A673 (cell line): ENCODE measurements at regions not wholly inside any gene's neighbourhood (a gene's known extent, or its start where the extent isn't known, plus 50 kb on each side); places are given as distances from the start of the nearest gene placed in this dataset.

Source experiments
- BruUV-seq: library from RNA; stranded (reverse); fragments of 400-500 nt; replicated peaks from 2 replicates; lab custom pipeline; 2021; lab: Mats Ljungman, UMichigan
- CTCF ChIA-PET: fragments of 300-600 bp; sonication (Branson Sonifier 250); formaldehyde crosslinking; loops from one replicate; lab custom pipeline; 2022; ENCODE audit warnings: antibody characterized with exemption; lab: Charles Lee
- POLR2A ChIA-PET: fragments of 300-600 bp; sonication (Branson Sonifier 250); formaldehyde crosslinking; loops from one replicate; lab custom pipeline; 2022; ENCODE audit warnings: antibody characterized with exemption; ENCODE audit not compliant: low non-redundant PET; lab: Charles Lee
- DNase-seq: peaks from one replicate; pipeline ENCODE4 v3.0.0-alpha.2; 2015; ENCODE audit warnings: low spot score
- H3K27ac ChIP-seq: fragments of 200-600 bp; sonication (generic); 2 replicates; pipeline ENCODE4 v1.5.1; 2016; ENCODE audit warnings: mixed run types, low read depth, mild to moderate bottlenecking, mixed read lengths, antibody characterized with exemption, low read length; ENCODE audit not compliant: poor library complexity, severe bottlenecking
- H3K27me3 ChIP-seq: fragments of 200-600 bp; sonication (generic); replicated peaks from 2 replicates; pipeline ENCODE4 v1.6.1; 2017; ENCODE audit warnings: mixed run types, low read depth, mild to moderate bottlenecking, mixed read lengths, antibody characterized with exemption, low read length; ENCODE audit not compliant: insufficient read depth, poor library complexity
- H3K36me3 ChIP-seq: fragments of 200-600 bp; sonication (generic); 2 replicates; pipeline ENCODE4 v1.6.1; 2016; ENCODE audit warnings: mixed run types, mild to moderate bottlenecking, mixed read lengths, antibody characterized with exemption, low read length; ENCODE audit not compliant: insufficient read depth, poor library complexity, severe bottlenecking
- H3K4me1 ChIP-seq: fragments of 200-600 bp; sonication (generic); 2 replicates; pipeline ENCODE4 v1.6.1; 2017; ENCODE audit warnings: mixed run types, mild to moderate bottlenecking, mixed read lengths, antibody characterized with exemption, low read length; ENCODE audit not compliant: insufficient read depth, poor library complexity, severe bottlenecking
- H3K4me3 ChIP-seq: fragments of 200-600 bp; sonication (generic); 2 replicates; pipeline ENCODE4 v1.5.1; 2016; ENCODE audit warnings: low read depth, mixed run types, mild to moderate bottlenecking, mixed read lengths, low read length; ENCODE audit not compliant: poor library complexity, severe bottlenecking
- H3K9me3 ChIP-seq: fragments of 200-600 bp; sonication (generic); 2 replicates; pipeline ENCODE4 v1.6.1; 2016; ENCODE audit warnings: mixed run types, low read depth, mild to moderate bottlenecking, mixed read lengths, antibody characterized with exemption, low read length; ENCODE audit not compliant: poor library complexity, severe bottlenecking
- EZH2 ChIP-seq: fragments of 200-600 bp; sonication (generic); IDR thresholded peaks from 2 replicates; pipeline ENCODE4 v1.6.1; 2017; ENCODE audit warnings: borderline replicate concordance, low read depth, mild to moderate bottlenecking, mixed read lengths, antibody characterized with exemption, low read length; ENCODE audit not compliant: poor library complexity, severe bottlenecking
- intact Hi-C: fragments of 100-400 bp; cut with micrococcal nuclease; formaldehyde crosslinking; loops from one replicate; pipeline ENCODE4 v1.10.0; 2022; ENCODE audit not compliant: unreplicated experiment
- TF ChIP-seq, protein P1 (sequence below): fragments of 300-800, 200-600 bp; sonication (generic); conservative IDR thresholded peaks from 2 replicates; pipeline ENCODE4 v1.5.1; 2017; ENCODE audit warnings: low read depth, mild to moderate bottlenecking, antibody characterized with exemption, low read length, moderate library complexity, mixed read lengths

GRCh38 chr7:18210377-18210776 is 182.7 kb upstream of the PRPS1L1 start:
- no peak for TF ChIP-seq EZH2
- TF ChIP-seq, protein P1, sequence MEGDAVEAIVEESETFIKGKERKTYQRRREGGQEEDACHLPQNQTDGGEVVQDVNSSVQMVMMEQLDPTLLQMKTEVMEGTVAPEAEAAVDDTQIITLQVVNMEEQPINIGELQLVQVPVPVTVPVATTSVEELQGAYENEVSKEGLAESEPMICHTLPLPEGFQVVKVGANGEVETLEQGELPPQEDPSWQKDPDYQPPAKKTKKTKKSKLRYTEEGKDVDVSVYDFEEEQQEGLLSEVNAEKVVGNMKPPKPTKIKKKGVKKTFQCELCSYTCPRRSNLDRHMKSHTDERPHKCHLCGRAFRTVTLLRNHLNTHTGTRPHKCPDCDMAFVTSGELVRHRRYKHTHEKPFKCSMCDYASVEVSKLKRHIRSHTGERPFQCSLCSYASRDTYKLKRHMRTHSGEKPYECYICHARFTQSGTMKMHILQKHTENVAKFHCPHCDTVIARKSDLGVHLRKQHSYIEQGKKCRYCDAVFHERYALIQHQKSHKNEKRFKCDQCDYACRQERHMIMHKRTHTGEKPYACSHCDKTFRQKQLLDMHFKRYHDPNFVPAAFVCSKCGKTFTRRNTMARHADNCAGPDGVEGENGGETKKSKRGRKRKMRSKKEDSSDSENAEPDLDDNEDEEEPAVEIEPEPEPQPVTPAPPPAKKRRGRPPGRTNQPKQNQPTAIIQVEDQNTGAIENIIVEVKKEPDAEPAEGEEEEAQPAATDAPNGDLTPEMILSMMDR = no peak
- CTCF ChIA-PET = no interaction called here
- Histone ChIP-seq H3K36me3 (no peaks in the 10 kb centered on the region), H3K4me1 (no peaks in the 10 kb centered on the region), H3K4me3 (no peak overlapping the region), H3K27me3 (no peaks in the 10 kb centered on the region), H3K9me3 (no peaks in the 10 kb centered on the region), H3K27ac (no peak overlapping the region)
- POLR2A ChIA-PET = no interaction called here
- no peak for DNase-seq
- BruUV-seq = no TSS peak
- intact Hi-C loops = no loop called here

GRCh38 chr7:18210788-18211187 is 183.1 kb upstream of the PRPS1L1 start:
- no peak for DNase-seq
- ChIA-PET CTCF (no interaction called here), POLR2A (no interaction called here)
- H3K4me1 ChIP-seq = no peaks in the 10 kb centered on the region
- intact Hi-C loops = no loop called here
- H3K36me3 ChIP-seq = no peaks in the 10 kb centered on the region
- no TSS peak for BruUV-seq
- TF ChIP-seq, protein P1 = no peak
- TF ChIP-seq EZH2 = no peak
- H3K9me3 ChIP-seq = no peaks in the 10 kb centered on the region
- H3K27me3 ChIP-seq = no peaks in the 10 kb centered on the region
- no peak overlapping the region for H3K27ac ChIP-seq
- H3K4me3 ChIP-seq = no peak overlapping the region

GRCh38 chr7:18212308-18212707 is 184.7 kb upstream of the PRPS1L1 start:
- H3K36me3 ChIP-seq = no peaks in the 10 kb centered on the region
- intact Hi-C loops = no loop called here
- H3K9me3 ChIP-seq = no peaks in the 10 kb centered on the region
- no peak overlapping the region for H3K4me3 ChIP-seq
- no TSS peak for BruUV-seq
- CTCF ChIA-PET = no interaction called here
- no peak for TF ChIP-seq EZH2
- TF ChIP-seq, protein P1 = no peak
- no peaks in the 10 kb centered on the region for H3K4me1 ChIP-seq
- no peak for DNase-seq
- H3K27ac ChIP-seq = no peak overlapping the region
- POLR2A ChIA-PET = no interaction called here
- no peaks in the 10 kb centered on the region for H3K27me3 ChIP-seq
